ENCODE measurements at regions not wholly inside any gene's neighbourhood (a gene's known extent, or its start where the extent isn't known, plus 50 kb on each side); places are given as distances from the start of the nearest gene placed in this dataset.

- RAD21 ChIA-PET (ENCODE audit: unreplicated experiment) = no interaction called here
- H3K9me3 ChIP-seq (replicated peaks; ENCODE audit: control insufficient read depth, insufficient read depth, low read length) = no peaks in the 10 kb centered on the region
- no peaks in the 10 kb centered on the region; a peak in 1 of 4 replicates for H3K27me3 ChIP-seq (replicated peaks in 1 of 2; ENCODE audit: control insufficient read depth in 2 of 2, insufficient read depth in 2 of 2, low read length in 1 of 2)
- TF ChIP-seq SIN3A (IDR thresholded peaks at IDR 0.05; ENCODE audit: low read depth, low read length) (no peak), RCOR1 (conservative IDR thresholded peaks at IDR 0.05; ENCODE audit: low read depth, low read length) (no peak), ZNF384 (IDR thresholded peaks at IDR 0.05; ENCODE audit: borderline replicate concordance, low read depth, low read length) (no peak), MAX (IDR thresholded peaks at IDR 0.05; ENCODE audit: low read depth, low read length) (no peak), STAT3 (IDR thresholded peaks at IDR 0.05; ENCODE audit: low read depth, low read length) (no peak), ATF3 (IDR thresholded peaks at IDR 0.05; ENCODE audit: borderline replicate concordance, extremely low read depth, low read depth, low read length) (no peak), POLR2AphosphoS2 (IDR thresholded peaks at IDR 0.05; ENCODE audit: low read depth, low read length) (no peak), FOXK2 (IDR thresholded peaks at IDR 0.05) (no peak), ATF7 (IDR thresholded peaks at IDR 0.05; ENCODE audit: low read depth) (no peak), TCF3 (IDR thresholded peaks at IDR 0.05; ENCODE audit: borderline replicate concordance, insufficient read depth, low read depth, low read length) (no peak), ZNF592 (IDR thresholded peaks at IDR 0.05) (no peak), EP300 (IDR thresholded peaks at IDR 0.05; ENCODE audit: borderline replicate concordance in 1 of 2, control insufficient read depth in 1 of 2, low read depth in 2 of 2, low read length in 2 of 2) (no peak), EZH2 (IDR thresholded peaks at IDR 0.05; ENCODE audit: borderline replicate concordance, control insufficient read depth, low read depth, low read length) (no peak), HDAC6 (IDR thresholded peaks at IDR 0.05; ENCODE audit: unreplicated experiment) (no peak), YBX1 (IDR thresholded peaks at IDR 0.05) (no peak), CREB1 (IDR thresholded peaks at IDR 0.05; ENCODE audit: low read depth) (no peak)
- H3K4me1 ChIP-seq (ENCODE audit: control insufficient read depth, insufficient read depth, low read length) = no peaks in the 10 kb centered on the region
- H3K27ac ChIP-seq (ENCODE audit: control insufficient read depth, insufficient read depth) = no peak overlapping the region
- CTCF ChIA-PET = no interaction called here
- WGBS (ENCODE audit: insufficient coverage, insufficient replicate concordance, low lambda C conversion rate, missing lambda C conversion rate) = 9% methylated on average over 3 of the region's 5 CpGs
- BruUV-seq (replicated peaks) = no TSS peak
- no peak overlapping the region for H3K9ac ChIP-seq (ENCODE audit: control insufficient read depth, insufficient read depth, low read length)
- POLR2A ChIA-PET = no interaction called here
- H3K79me2 ChIP-seq (ENCODE audit: control insufficient read depth, insufficient read depth, low read length) = no peaks in the 10 kb centered on the region
- no peak overlapping the region for H3K4me2 ChIP-seq (ENCODE audit: control insufficient read depth, insufficient read depth)
- intact Hi-C loops (cut with micrococcal nuclease; ENCODE audit: unreplicated experiment) = no loop called here
- FAIRE-seq (no peak), DNase-seq (ENCODE audit: low read depth, low spot score) (no peak), ATAC-seq (no peak)
- in situ Hi-C loops (cut with MboI) = no loop called here
- SMC1A ChIA-PET (ENCODE audit: uncharacterized antibody, unreplicated experiment) = no interaction called here
- H3K36me3 ChIP-seq (ENCODE audit: control insufficient read depth in 2 of 2, insufficient read depth in 2 of 2, low read length in 1 of 2) = no peaks in the 10 kb centered on the region
- no peak overlapping the region for H3K4me3 ChIP-seq
- no peak overlapping the region for H2AFZ ChIP-seq (ENCODE audit: control insufficient read depth, low read depth, low read length)
- H4K20me1 ChIP-seq (ENCODE audit: control insufficient read depth, insufficient read depth) = no peaks in the 10 kb centered on the region
Measured at GRCh38 chr9:607417-607816, 234.1 kb upstream of the DMRT1 start.

Measured in GM12878 (cell line).